NCI-H1694 treated with DMSO at 0.1 percent for 48 hours (cell line): ENCODE measurements at regions not wholly inside any gene's neighbourhood (a gene's known extent, or its start where the extent isn't known, plus 50 kb on each side); places are given as distances from the start of the nearest gene placed in this dataset.

Experiments used
- DNase-seq: peaks from one replicate; lab custom pipeline; 2025; lab: John Stamatoyannopoulos, UW

DNA sequence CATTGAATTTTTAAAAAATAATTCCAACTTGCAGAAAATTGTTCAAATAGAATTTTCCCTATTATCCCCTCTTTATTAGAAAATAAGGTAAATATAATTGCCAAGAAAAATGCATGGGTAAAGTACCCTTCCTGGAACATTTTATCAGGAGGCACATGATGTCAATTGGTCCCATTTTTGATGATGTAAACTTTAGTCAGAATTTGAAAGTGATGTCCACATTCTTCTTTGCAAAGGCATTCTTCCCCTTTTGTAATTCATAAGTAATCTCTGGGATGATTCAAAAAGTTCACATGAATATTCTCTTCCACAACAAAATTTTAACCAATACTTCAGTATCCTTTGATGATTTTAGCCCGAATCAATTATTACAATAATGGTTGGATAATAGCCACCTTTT, 86.9 kb upstream of the ANO3 start:
- DNase-seq: no peak

DNA sequence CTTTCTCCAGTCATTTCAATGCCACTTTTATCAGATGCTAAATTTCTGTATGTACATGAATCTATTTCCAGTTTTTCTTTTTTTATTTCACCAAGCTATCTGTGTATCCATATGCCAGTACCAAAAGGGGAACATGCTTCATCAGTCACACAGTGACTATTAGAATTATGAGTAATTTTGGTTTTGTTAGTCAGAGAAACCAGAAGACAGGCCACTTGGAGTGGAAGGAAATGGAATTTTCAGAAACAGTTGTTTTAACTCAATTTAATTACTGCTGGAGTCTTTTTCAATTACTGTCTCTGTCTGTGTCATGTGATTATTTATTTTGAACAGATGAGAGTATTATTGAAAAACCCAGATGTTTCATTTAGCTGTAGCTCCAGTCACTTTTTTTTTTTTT, 84.6 kb upstream of the ANO3 start:
- no peak for DNase-seq

DNA sequence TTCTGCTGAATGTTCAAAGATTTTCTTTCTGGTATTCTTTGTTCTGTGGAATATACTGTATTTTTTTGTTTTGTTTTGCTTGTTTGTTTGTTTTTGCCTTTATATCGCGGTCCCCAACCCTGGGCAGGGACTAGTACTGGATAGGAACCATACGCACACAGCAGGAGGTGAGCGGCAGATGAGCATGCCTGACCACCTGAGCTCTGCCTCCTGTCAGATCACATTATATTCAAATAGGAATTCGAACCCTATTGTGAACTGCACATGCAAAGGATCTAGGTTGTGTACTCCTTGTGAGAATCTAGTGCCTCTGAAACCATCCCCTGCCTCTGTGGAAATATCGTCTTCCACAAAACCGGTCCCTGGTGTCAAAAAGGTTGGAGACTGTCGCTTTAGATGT, 83.3 kb upstream of the ANO3 start:
- no peak for DNase-seq

DNA sequence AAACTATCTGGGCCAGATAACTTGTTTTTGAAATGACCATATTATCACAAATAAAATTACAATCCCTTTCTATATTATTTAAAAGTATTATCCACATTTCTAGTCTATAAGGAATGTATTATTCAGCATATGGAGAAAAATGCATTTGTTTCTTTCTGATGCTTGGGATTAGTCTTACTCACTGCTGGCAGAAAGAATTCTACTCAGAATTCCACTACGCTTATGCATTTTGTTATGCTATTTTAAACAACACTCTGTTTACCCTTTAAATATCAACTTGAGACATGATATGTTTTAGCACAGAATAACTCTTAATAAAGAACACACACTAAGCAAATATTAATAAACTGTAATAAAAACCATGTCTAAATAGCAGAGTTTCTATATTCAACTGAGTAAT, 77.6 kb upstream of the ANO3 start:
- no peak for DNase-seq

DNA sequence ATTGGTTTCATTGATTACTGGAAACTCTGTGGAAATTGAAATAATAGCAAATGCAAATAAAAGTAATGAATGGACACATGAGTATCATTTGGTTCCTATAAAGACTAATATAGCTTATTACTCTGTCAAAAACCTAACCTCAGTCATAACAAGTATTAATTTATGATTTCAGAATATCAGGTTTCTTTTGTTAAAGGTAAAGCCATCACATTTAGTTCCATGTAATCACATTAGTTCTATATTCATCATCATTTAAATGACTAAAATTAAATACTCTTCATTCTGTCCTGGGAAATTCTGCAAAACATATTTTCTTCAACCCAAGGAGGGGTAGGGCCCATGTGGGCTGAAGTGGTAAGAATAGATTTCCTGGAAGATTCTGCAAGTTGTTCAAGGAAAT, 68.2 kb upstream of the ANO3 start:
- DNase-seq: no peak

DNA sequence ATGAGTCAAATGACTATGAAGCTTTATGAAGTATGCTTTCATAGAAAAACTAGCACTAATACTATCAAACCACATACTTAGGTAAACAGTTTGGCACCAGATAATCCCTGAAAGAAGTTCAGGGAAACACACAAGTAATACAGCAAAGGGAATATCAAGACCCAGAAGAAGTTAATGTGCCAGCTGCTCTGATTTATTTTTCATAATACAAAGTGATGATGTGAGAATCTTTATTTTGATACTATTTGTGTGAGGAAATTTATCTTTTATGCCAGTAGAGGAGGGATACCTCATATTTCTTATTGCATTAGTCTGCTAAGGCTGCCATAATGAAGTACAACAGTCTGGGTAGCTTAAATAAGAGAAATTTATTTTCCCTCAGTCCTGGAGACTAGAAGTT, 67.7 kb upstream of the ANO3 start:
- no peak for DNase-seq

DNA sequence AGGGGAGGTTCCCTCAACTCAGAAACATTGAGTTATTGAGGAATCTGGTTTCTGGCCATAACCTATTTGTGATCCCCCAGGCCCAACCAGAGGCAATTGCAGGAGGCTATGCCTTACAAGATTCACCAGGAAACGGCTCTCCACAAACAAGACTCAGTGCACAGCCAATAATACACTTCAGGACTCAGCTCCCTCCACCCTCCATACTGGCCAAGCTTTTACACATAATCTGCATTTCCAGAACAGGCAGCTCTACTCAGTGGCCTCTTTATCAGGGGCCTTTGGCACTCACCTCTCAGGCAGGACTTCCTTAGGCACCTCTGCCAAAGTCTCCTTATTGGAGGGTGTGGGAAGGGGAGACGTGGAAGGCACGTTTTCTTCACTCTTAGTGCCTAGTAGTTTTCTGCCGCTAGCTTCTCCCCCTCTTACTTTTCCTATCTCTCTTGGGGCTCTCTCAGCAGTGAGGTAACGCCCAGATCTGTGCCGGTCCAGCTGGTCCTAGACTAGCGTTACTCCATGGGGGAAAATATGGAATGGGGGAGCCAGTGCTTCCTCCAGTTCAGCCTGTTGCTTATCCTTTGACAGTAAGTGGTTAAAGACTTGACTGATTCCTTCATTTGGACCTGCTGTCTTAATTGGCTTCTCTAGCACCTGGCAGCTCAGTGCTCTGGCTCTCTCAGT, 62.8 kb upstream of the ANO3 start:
- no peak for DNase-seq

DNA sequence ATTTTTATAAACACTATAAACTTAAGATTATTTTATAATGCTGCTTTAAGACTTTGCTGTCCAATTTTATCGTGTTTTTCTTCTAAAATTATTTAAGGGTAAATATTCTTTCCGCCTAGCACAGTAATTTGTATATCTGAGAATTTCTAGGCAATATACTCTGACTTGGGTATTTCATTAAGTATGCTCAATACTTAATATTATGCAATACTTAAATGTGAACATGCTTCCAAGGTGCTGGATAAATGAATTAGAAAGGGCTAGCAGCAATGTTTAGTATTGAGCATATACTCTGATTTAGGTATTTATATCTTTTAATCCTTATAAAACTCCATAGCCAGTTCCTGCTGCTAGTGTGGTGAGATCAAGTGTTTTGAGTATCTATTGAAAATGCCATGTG, 60.3 kb upstream of the ANO3 start:
- DNase-seq: no peak

DNA sequence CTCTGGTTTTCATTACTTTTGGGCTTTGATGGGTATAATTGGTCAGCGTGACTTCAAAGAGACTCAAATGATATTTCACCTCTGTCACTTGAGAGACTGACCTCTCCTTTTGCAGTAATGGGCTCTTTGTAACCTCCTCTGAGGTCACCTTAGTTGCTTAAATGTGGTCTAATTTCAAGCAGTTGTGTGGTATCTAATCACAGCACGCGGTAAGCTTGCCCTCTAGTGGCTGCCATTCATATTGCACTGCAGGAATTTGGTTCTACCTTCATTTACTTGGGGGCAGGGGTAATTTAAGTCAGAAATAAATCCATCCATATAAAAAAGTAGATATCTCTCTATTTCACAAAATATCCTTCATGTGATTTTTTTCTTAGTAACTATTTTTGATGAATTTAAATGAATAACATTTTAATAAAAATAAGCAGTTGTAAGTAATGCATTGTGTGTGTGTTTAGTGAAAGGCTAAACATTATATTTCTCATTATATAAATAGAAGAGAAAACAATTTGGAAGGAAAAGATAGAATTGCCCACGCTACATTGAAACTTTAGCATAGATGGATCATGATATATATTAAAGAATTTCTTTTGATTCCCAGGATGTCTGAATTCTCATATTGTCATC, 55.0 kb upstream of the ANO3 start:
- peak; percentile 6 for DNase-seq

DNA sequence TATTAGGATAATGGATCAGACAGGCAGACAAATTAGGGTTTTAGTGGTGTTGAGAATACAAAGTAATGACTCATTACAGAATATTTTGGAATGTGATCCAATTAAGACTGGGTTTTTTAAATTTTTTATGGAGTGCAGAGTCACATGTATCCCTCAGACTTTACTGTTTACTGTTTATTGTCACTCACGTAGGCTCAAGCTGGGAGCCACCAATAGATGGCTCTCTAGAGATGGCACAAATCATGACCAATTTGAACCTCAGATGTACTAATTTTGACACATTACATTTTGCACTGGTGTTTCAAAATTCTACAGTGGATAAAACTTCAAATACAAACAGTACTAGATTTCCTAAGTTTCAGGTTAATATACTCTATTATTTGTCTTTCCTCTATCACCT, 53.6 kb upstream of the ANO3 start:
- DNase-seq: no peak
